HuH-7 (cell line): ENCODE measurements at regions not wholly inside any gene's neighbourhood (a gene's known extent, or its start where the extent isn't known, plus 50 kb on each side); places are given as distances from the start of the nearest gene placed in this dataset.

ENCODE experiments used
- DNase-seq: peaks from one replicate; pipeline ENCODE4 v3.0.0; 2011; ENCODE audit warnings: low spot score

GRCh38 chr5:165673499-165673898, 2168.1 kb downstream of the MAT2B start:
- no peak for DNase-seq

GRCh38 chr5:165695796-165696195, 2190.4 kb downstream of the MAT2B start:
- DNase-seq = no peak

GRCh38 chr5:165705960-165706359, 2200.5 kb downstream of the MAT2B start:
- DNase-seq = peak; percentile 3

GRCh38 chr5:165712011-165712410, 2206.6 kb downstream of the MAT2B start:
- DNase-seq = no peak

- DNase-seq = no peak
Observed at GRCh38 chr5:165714598-165714997, 2209.2 kb downstream of the MAT2B start.

GRCh38 chr5:165720901-165721300, 2215.5 kb downstream of the MAT2B start:
- no peak for DNase-seq

- no peak for DNase-seq
Observed at GRCh38 chr5:165722401-165722800, 2217.0 kb downstream of the MAT2B start.

GRCh38 chr5:165723931-165724330, 2218.5 kb downstream of the MAT2B start:
- no peak for DNase-seq

GRCh38 chr5:165728425-165728824, 2223.0 kb downstream of the MAT2B start:
- DNase-seq = no peak

GRCh38 chr5:165735388-165735787, 2230.0 kb downstream of the MAT2B start:
- DNase-seq = no peak

GRCh38 chr5:165739079-165739741, 2233.8 kb downstream of the MAT2B start:
- DNase-seq = no peak

- no peak for DNase-seq
Observed at GRCh38 chr5:165757791-165758190, 2252.4 kb downstream of the MAT2B start.

- no peak for DNase-seq
Observed at GRCh38 chr5:165775111-165775510, 2269.7 kb downstream of the MAT2B start.

- DNase-seq = no peak
Observed at GRCh38 chr5:165779505-165779904, 2274.1 kb downstream of the MAT2B start.

GRCh38 chr5:165780901-165781300, 2275.5 kb downstream of the MAT2B start:
- DNase-seq = no peak

GRCh38 chr5:165781738-165782137, 2276.3 kb downstream of the MAT2B start:
- DNase-seq = no peak

GRCh38 chr5:165783024-165783423, 2277.6 kb downstream of the MAT2B start:
- DNase-seq = no peak

GRCh38 chr5:165786073-165786472, 2280.7 kb downstream of the MAT2B start:
- no peak for DNase-seq

- no peak for DNase-seq
Observed at GRCh38 chr5:165795073-165795472, 2289.7 kb downstream of the MAT2B start.

GRCh38 chr5:165805756-165806155, 2300.3 kb downstream of the MAT2B start:
- peak; percentile 5 for DNase-seq

- no peak for DNase-seq
Observed at GRCh38 chr5:165808335-165808734, 2302.9 kb downstream of the MAT2B start.

GRCh38 chr5:165809914-165810313, 2304.5 kb downstream of the MAT2B start:
- no peak for DNase-seq

GRCh38 chr5:165829504-165829903, 2324.1 kb downstream of the MAT2B start:
- no peak for DNase-seq

GRCh38 chr5:165834891-165835290, 2329.5 kb downstream of the MAT2B start:
- no peak for DNase-seq
